HG03378 (cell line): ENCODE measurements at regions not wholly inside any gene's neighbourhood (a gene's known extent, or its start where the extent isn't known, plus 50 kb on each side); places are given as distances from the start of the nearest gene placed in this dataset.

Experiments used
- ATAC-seq: cut with Tn5 transposase; IDR thresholded peaks from one replicate; pipeline ENCODE4 v1.9.1; 2021; ENCODE audit warnings: mild to moderate bottlenecking, moderate library complexity; ENCODE audit not compliant: unreplicated experiment

- ATAC-seq, result no peak
Observed at GRCh38 chr7:46900312-46901263, 681.3 kb downstream of the TNS3 start.

GRCh38 chr7:46897381-46897780 is 684.5 kb downstream of the TNS3 start:
- ATAC-seq, result no peak

GRCh38 chr7:46886669-46887374 is 695.1 kb downstream of the TNS3 start:
- no peak for ATAC-seq

DNA sequence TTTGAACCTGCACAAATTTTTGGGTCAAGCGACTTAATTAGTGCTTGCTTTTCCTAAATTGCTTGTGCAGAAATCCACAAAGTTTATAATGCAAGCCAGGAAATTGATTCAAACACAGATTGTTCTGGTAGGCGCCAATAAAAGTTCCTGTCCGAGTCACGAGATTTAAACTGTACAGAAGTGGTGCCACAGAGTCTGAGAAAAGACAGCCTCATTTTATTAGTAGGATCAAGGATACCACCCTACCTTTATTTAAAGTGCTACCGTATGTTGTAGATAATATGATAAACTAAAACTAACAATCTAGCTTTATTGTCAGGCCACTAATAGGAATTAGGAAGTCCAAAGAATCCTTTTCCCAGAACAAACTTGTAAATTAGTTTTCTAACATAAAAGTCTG is 696.7 kb downstream of the TNS3 start:
- no peak for ATAC-seq

DNA sequence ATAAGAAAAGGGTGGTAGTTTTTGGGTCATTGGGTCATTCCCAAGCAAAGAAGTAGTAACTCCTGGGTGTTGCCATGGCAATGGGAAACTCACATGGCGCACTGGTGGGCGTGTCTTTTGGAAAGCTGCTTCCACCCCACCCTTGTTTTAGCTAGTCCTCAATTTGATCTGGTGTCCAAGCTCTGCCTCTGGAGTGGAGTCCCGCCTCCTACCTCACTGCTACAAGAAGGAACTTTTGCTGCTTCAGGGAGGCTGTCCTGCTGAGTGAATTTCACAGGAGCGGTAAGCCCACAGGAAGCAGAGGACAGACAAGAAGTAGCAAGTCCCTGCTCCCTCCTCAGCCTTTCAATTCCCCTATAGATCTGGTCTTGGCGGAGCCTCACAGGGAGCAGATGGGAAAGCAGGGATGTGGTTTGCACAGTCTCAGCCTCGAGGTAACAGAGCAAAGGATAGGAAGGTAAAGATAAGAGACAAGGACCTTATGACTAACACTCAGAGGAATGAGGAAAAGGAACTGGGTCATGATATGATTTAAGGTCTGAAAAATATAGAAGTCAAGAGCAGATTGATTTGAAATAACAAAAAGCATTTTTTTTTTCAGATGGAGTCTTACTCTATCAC is 700.3 kb downstream of the TNS3 start:
- no peak for ATAC-seq

DNA sequence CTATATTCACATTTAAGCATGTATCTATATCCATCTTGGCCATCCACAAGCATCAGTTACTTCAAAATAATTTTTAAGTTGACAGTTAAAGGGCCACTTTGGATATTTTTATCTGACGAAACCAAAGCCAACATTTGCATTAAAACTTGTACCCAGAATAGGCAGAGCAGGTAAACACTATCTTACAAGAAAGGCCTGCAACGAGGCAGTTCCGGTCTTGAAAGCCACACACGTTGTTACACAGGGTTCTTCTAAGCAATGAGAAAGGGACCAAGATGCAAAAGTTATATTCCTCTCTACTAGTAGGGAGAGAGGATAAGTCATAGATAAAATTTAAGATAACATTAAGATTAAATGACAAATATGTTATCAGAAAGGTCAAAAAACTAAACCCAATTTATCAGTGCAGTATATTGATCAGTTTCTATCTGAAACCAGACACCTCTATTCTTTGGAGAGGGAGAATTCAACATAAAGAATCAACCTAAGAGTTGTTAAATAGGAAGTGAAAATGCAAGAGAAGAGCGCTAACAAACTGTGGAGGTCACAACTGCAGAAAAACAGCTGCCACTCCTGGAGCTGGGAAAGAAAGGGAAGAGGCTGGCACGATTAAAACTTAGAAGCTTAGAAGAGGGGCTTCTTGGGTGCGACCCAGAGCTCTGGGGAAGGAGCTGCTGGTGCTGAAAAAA is 701.3 kb downstream of the TNS3 start:
- no peak for ATAC-seq

DNA sequence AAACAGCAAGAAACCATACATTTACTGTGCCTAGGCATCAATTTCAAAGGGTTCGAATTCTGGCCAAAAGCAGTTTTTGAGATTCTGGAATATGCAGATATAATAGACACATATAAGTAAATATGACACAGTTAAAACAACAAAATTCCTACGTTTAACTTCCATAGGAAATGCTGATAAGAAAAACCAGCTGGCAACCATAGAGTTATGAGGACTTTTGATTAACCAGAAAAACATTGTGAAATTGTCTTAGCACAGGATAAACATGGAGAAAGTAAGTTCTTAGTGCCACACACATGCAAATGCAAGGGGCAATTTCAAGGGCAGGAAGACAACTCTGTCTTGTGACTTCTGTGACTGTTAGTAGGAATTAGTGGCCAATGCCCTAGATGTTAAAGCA is 702.1 kb downstream of the TNS3 start:
- ATAC-seq, result no peak

DNA sequence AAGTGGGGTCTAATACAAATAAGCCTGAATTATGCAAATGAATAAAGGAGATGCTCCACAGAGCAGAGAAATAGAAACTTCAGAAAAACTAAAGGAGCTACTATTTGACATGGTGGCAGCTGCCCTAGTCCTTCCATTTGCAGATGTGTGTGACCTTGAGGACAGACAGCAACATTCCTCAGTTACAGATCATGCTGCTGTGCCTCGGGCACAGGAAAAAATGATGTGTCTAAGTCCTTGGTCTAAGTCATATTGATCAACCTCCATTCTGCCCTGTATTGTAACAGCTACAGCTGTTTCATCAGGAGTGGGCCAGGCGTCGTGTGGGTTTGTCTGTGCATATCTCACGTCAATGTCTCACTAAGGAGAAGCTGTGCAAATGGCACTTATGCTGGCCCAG is 710.4 kb downstream of the TNS3 start:
- no peak for ATAC-seq

DNA sequence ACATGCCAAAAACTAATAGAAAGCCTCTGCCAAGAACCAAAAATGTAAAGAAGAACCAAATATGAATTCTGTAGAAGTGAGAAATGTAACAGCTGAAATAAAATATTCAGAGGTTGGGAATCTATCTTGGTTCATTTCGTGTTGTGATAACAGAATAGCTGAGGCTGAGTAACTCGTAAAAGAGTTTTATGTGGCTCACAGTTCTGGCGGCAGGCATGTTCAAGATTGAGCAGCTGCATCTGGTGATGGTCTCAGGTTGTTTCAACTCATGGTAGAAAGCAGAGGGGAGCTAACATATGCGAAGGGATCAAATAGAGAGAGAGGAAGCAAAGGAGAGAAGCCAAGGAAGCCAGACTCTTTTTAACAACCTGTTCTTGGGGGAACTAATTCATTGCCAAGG is 717.2 kb downstream of the TNS3 start:
- ATAC-seq, result no peak

GRCh38 chr7:46859963-46860475 is 721.9 kb downstream of the TNS3 start:
- ATAC-seq, result no peak

DNA sequence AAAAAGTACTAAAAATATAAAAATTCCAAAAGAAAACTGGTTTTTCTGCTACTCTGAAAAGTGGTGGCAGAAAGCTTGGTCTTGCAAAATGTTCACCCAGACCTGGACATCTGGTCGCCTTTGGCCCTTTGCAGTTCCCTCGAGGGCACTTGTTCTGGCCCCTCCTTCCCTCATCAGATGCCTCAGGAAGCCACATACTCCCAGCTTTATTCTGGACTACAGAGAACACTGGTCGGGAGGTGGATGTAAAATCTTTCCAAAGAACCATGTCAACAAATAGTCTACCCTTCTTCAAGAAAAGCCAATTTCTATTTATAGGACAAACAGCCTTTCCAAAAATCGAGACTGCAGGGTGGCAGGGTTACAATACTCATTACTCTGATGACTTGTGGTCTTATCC is 726.1 kb downstream of the TNS3 start:
- no peak for ATAC-seq

DNA sequence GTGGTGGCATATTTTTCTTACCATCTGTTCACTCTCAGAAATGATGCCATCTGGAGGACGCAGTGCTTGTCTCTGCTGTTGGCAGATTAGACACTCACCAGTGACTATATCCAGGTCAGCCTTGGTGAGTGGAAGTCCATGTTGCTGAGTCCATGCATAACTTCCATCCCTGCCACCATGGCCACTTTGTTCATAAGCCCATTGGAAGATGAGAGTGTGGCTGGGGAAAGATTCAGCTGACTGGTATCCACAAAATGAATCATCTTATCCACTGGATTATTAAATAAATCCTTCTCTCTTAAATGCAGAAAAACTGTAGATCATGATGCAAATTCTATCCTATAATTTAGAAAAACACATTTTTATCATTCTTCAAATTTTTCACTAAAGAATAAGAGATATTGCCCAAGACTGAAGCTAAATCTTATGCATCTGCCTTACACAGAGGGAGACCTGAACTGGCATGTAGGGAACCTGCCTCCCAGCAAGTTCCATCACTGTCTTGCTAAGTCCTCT is 726.9 kb downstream of the TNS3 start:
- no peak for ATAC-seq

- no peak for ATAC-seq
Observed at GRCh38 chr7:46853451-46853850, 728.5 kb downstream of the TNS3 start.

- ATAC-seq, result no peak
Observed at GRCh38 chr7:46852795-46853194, 729.1 kb downstream of the TNS3 start.

- no peak for ATAC-seq
Observed at GRCh38 chr7:46850563-46851330, 731.2 kb downstream of the TNS3 start.

- ATAC-seq, result no peak
Observed at GRCh38 chr7:46848944-46849343, 733.0 kb downstream of the TNS3 start.

GRCh38 chr7:46848311-46848710 is 733.6 kb downstream of the TNS3 start:
- ATAC-seq, result no peak

- ATAC-seq, result no peak
Observed at GRCh38 chr7:46847126-46847525, 734.8 kb downstream of the TNS3 start.

GRCh38 chr7:46844486-46844885 is 737.4 kb downstream of the TNS3 start:
- ATAC-seq, result no peak

DNA sequence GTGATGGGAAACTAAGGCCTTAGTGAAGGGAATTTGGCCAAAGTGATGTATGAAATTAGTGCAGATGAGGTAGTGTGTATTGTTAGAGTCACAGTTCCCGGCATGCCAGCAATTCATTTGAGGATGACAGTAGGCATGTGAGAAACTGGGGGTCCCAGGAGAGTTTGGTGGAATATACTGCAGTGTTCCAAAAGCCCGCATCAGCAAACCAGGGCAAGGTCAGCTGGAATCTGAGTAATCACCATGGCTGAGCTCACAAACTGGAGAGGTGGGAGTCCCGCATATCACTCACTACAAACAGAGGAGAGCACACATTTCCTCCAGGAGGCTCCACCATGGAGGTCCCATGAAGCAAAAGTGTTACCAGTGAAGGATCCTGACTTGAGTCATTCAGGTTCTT is 740.7 kb downstream of the TNS3 start:
- no peak for ATAC-seq
